Testis (tissue), 2 donors: ENCODE measurements at regions not wholly inside any gene's neighbourhood (a gene's known extent, or its start where the extent isn't known, plus 50 kb on each side); places are given as distances from the start of the nearest gene placed in this dataset.

Experiments used
- POLR2A ChIP-seq: fragments of 450-650 bp; IDR thresholded peaks from one replicate; pipeline ENCODE4 v1.6.1; 2017; ENCODE audit warnings: antibody characterized with exemption, mild to moderate bottlenecking, moderate library complexity
- TF ChIP-seq, protein P1 (sequence below), 3 experiments: fragments of 450-650 bp in 2 of 3; fragments of 200-600 bp in 1 of 3; sonication (generic) in 1 of 3; IDR thresholded peaks; one replicate each; pipeline ENCODE4 v1.5.1; 2016 to 2019; ENCODE audit warnings: antibody characterized with exemption in 3 of 3, mild to moderate bottlenecking in 2 of 3, moderate library complexity in 1 of 3

DNA sequence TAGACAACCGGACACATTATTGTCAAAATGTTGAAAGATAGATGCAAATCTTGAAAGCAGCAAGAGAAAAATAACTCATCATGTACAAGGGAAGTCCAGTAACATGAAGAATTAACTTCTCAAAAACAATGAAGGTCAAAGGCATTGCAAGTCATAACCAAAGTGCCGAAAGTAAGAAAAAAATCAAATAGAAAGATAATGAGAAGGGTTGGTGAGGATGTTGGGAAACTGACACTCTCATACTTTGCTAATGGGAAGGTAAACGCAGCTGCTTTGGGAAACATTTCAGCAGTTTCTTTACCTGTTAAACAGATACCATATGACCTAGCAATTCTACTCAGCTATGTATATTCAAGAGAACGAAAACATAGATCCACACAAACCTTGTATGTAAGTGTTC lies 303.0 kb downstream of the ARL4A start:
- TF ChIP-seq, protein P1, sequence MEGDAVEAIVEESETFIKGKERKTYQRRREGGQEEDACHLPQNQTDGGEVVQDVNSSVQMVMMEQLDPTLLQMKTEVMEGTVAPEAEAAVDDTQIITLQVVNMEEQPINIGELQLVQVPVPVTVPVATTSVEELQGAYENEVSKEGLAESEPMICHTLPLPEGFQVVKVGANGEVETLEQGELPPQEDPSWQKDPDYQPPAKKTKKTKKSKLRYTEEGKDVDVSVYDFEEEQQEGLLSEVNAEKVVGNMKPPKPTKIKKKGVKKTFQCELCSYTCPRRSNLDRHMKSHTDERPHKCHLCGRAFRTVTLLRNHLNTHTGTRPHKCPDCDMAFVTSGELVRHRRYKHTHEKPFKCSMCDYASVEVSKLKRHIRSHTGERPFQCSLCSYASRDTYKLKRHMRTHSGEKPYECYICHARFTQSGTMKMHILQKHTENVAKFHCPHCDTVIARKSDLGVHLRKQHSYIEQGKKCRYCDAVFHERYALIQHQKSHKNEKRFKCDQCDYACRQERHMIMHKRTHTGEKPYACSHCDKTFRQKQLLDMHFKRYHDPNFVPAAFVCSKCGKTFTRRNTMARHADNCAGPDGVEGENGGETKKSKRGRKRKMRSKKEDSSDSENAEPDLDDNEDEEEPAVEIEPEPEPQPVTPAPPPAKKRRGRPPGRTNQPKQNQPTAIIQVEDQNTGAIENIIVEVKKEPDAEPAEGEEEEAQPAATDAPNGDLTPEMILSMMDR (IDR thresholded peaks at IDR 0.05): no peak
- no peak for TF ChIP-seq POLR2A
